ENCODE measurements at regions not wholly inside any gene's neighbourhood (a gene's known extent, or its start where the extent isn't known, plus 50 kb on each side); places are given as distances from the start of the nearest gene placed in this dataset.

GRCh38 chr15:38128341-38128781 lies 124.3 kb upstream of the SPRED1 start:
- Mint-ChIP-seq H3K9me3 (ENCODE audit: low read depth, unreplicated experiment) (no peaks in the 10 kb centered on the region), H3K4me3 (ENCODE audit: low read depth, unreplicated experiment) (no peak overlapping the region), H3K27ac (ENCODE audit: unreplicated experiment) (no peak overlapping the region), H3K27me3 (ENCODE audit: unreplicated experiment) (no peaks in the 10 kb centered on the region), H3K36me3 (ENCODE audit: insufficient read depth, unreplicated experiment) (no peaks in the 10 kb centered on the region), H3K4me1 (ENCODE audit: low read depth, unreplicated experiment) (no peaks in the 10 kb centered on the region)
- CTCF ChIA-PET = no interaction called here
- no TSS peak for BruUV-seq (replicated peaks)
- no peak for DNase-seq
- intact Hi-C loops (cut with micrococcal nuclease; ENCODE audit: unreplicated experiment) = loop anchor here (10.0 kb wide), 1 partner anchor 54 kb away; no protein-coding TSS in a partner anchor
- TF ChIP-seq, protein P1, sequence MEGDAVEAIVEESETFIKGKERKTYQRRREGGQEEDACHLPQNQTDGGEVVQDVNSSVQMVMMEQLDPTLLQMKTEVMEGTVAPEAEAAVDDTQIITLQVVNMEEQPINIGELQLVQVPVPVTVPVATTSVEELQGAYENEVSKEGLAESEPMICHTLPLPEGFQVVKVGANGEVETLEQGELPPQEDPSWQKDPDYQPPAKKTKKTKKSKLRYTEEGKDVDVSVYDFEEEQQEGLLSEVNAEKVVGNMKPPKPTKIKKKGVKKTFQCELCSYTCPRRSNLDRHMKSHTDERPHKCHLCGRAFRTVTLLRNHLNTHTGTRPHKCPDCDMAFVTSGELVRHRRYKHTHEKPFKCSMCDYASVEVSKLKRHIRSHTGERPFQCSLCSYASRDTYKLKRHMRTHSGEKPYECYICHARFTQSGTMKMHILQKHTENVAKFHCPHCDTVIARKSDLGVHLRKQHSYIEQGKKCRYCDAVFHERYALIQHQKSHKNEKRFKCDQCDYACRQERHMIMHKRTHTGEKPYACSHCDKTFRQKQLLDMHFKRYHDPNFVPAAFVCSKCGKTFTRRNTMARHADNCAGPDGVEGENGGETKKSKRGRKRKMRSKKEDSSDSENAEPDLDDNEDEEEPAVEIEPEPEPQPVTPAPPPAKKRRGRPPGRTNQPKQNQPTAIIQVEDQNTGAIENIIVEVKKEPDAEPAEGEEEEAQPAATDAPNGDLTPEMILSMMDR (IDR thresholded peaks at IDR 0.05; ENCODE audit: unreplicated experiment) = no peak

DNA sequence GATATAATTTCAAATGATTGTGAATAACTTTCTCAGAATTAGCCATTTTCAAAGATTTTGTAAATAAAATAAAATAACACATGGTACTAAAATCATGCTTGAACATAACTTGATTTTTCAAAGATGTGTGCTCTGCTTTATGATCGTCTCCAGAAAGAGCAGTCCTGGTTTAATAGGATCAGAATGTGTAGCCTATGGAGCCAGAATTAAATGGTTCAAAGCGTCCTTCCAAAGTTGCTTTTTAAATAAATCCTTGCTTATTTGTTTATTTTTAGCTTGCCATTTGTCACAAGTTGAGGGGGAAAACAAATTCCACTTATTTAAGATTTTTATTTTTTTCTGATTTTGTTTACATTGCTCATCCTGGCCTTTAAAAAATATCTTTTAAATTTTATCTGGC lies 123.7 kb upstream of the SPRED1 start:
- no peaks in the 10 kb centered on the region for H3K4me1 Mint-ChIP-seq (ENCODE audit: low read depth, unreplicated experiment)
- no TSS peak for BruUV-seq (replicated peaks)
- intact Hi-C loops (cut with micrococcal nuclease; ENCODE audit: unreplicated experiment) = loop anchor here (10.0 kb wide), 1 partner anchor 54 kb away; no protein-coding TSS in a partner anchor
- TF ChIP-seq, protein P1 (IDR thresholded peaks at IDR 0.05; ENCODE audit: unreplicated experiment) = no peak
- no peaks in the 10 kb centered on the region for H3K9me3 Mint-ChIP-seq (ENCODE audit: low read depth, unreplicated experiment)
- H3K27ac Mint-ChIP-seq (ENCODE audit: unreplicated experiment) = no peak overlapping the region
- H3K4me3 Mint-ChIP-seq (ENCODE audit: low read depth, unreplicated experiment) = no peak overlapping the region
- CTCF ChIA-PET = no interaction called here
- H3K36me3 Mint-ChIP-seq (ENCODE audit: insufficient read depth, unreplicated experiment) = no peaks in the 10 kb centered on the region
- H3K27me3 Mint-ChIP-seq (ENCODE audit: unreplicated experiment) = no peaks in the 10 kb centered on the region
- no peak for DNase-seq

GRCh38 chr15:38129531-38130204 lies 123.0 kb upstream of the SPRED1 start:
- H3K27ac Mint-ChIP-seq (ENCODE audit: unreplicated experiment) = no peak overlapping the region
- DNase-seq = no peak
- no peaks in the 10 kb centered on the region for H3K9me3 Mint-ChIP-seq (ENCODE audit: low read depth, unreplicated experiment)
- no peak overlapping the region for H3K4me3 Mint-ChIP-seq (ENCODE audit: low read depth, unreplicated experiment)
- H3K27me3 Mint-ChIP-seq (ENCODE audit: unreplicated experiment) = no peaks in the 10 kb centered on the region
- TF ChIP-seq, protein P1 (IDR thresholded peaks at IDR 0.05; ENCODE audit: unreplicated experiment) = no peak
- no TSS peak for BruUV-seq (replicated peaks)
- intact Hi-C loops (cut with micrococcal nuclease; ENCODE audit: unreplicated experiment) = loop anchor here (10.0 kb wide), 1 partner anchor 55 kb away; no protein-coding TSS in a partner anchor
- no peaks in the 10 kb centered on the region for H3K36me3 Mint-ChIP-seq (ENCODE audit: insufficient read depth, unreplicated experiment)
- CTCF ChIA-PET = no interaction called here
- no peaks in the 10 kb centered on the region for H3K4me1 Mint-ChIP-seq (ENCODE audit: low read depth, unreplicated experiment)

DNA sequence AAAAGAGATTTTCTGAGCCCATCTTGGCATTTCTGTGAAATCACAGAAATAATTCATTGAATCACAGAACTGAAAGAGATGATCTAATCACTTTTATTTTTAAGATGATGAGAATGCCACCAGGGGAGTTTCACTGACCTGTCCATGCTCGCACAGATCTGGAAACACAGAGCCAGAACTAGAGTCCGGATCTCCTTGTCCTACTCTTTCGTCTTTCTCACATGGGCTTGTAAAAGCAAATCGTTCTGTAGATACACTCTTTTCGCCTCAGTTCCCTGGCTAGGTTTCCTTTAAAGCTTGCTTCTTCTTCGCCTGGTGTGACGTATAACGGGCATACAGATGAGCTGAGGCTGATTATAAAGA lies 122.5 kb upstream of the SPRED1 start:
- no peak overlapping the region for H3K4me3 Mint-ChIP-seq (ENCODE audit: low read depth, unreplicated experiment)
- no peak for DNase-seq
- intact Hi-C loops (cut with micrococcal nuclease; ENCODE audit: unreplicated experiment) = no loop called here
- no peaks in the 10 kb centered on the region for H3K27me3 Mint-ChIP-seq (ENCODE audit: unreplicated experiment)
- H3K36me3 Mint-ChIP-seq (ENCODE audit: insufficient read depth, unreplicated experiment) = no peaks in the 10 kb centered on the region
- CTCF ChIA-PET = no interaction called here
- BruUV-seq (replicated peaks) = no TSS peak
- no peaks in the 10 kb centered on the region for H3K4me1 Mint-ChIP-seq (ENCODE audit: low read depth, unreplicated experiment)
- H3K9me3 Mint-ChIP-seq (ENCODE audit: low read depth, unreplicated experiment) = no peaks in the 10 kb centered on the region
- TF ChIP-seq, protein P1 (IDR thresholded peaks at IDR 0.05; ENCODE audit: unreplicated experiment) = no peak
- no peak overlapping the region for H3K27ac Mint-ChIP-seq (ENCODE audit: unreplicated experiment)

All from Calu3 (cell line).